A549 (cell line): ENCODE measurements at regions not wholly inside any gene's neighbourhood (a gene's known extent, or its start where the extent isn't known, plus 50 kb on each side); places are given as distances from the start of the nearest gene placed in this dataset.

ENCODE experiments used
- ATAC-seq, 2 experiments: fragments of 200-7000 bp in 1 of 2; fragments of >200 bp in 1 of 2; cut with Nextera tagmentation in 1 of 2; cut with Tn5 transposase in 1 of 2; 3 replicates each; pipeline versions ENCODE4 v1.8.0 to v1.9.1; 2018 to 2020; ENCODE audit warnings: mild to moderate bottlenecking in 1 of 2, moderate library complexity in 1 of 2
- CTCF ChIA-PET: fragments of 300-600 bp; sonication (Branson Sonifier 250); formaldehyde crosslinking; extraction: SDS; loops from one replicate; lab custom pipeline; 2021; ENCODE audit warnings: antibody characterized with exemption, inconsistent platforms; lab: Yijun Ruan, JAX
- POLR2A ChIA-PET: fragments of 350-600 bp; formaldehyde crosslinking; extraction: SDS; loops from one replicate; lab custom pipeline; 2021; ENCODE audit warnings: antibody characterized with exemption, inconsistent platforms; lab: Yijun Ruan, JAX
- DNase-seq, 2 experiments: peaks; one replicate each; pipeline versions ENCODE4 v3.0.0 to v3.0.0-alpha.2; 2011 to 2016; ENCODE audit warnings: low read depth in 1 of 2, low spot score in 1 of 2
- FAIRE-seq: peaks from 2 replicates; lab custom pipeline; 2011; peaks lifted over from hg19 to GRCh38; lab: Jason Lieb, UNC
- H3K27ac ChIP-seq, 2 experiments: fragments of >200 bp; sonication (Bioruptor Twin); formaldehyde crosslinking; 3 replicates each; pipeline ENCODE4 v1.5.1; 2016 to 2017
- H3K4me1 ChIP-seq: fragments of >200 bp; sonication (Bioruptor Twin); formaldehyde crosslinking; 3 replicates; pipeline ENCODE4 v1.6.1; 2016
- H3K4me2 ChIP-seq: fragments of >200 bp; sonication (Bioruptor Twin); formaldehyde crosslinking; 3 replicates; pipeline ENCODE4 v1.6.1; 2016
- H3K4me3 ChIP-seq: fragments of >200 bp; sonication (Bioruptor Twin); formaldehyde crosslinking; 3 replicates; pipeline ENCODE4 v1.5.1; 2016
- H3K9me3 ChIP-seq: fragments of >200 bp; sonication (Bioruptor Twin); formaldehyde crosslinking; 3 replicates; pipeline ENCODE4 v1.6.1; 2016
- ATOH8 ChIP-seq: fragments of 250-450 bp; sonication (Bioruptor Pico); IDR thresholded peaks from 2 replicates; pipeline ENCODE4 v1.5.0; 2020; ENCODE audit warnings: low read depth, mild to moderate bottlenecking, moderate library complexity
- BCL3 ChIP-seq: fragments of >200 bp; sonication (Bioruptor Twin); formaldehyde crosslinking; IDR thresholded peaks from 3 replicates; pipeline ENCODE4 v1.6.1; 2016
- BHLHE40 ChIP-seq: IDR thresholded peaks from 2 replicates; pipeline ENCODE4 v1.6.1; 2012; ENCODE audit warnings: low read depth, low read length, inconsistent platforms
- CBX8 ChIP-seq: fragments of 200-600 bp; sonication (generic); IDR thresholded peaks from 2 replicates; pipeline ENCODE4 v1.6.1; 2016
- CHD2 ChIP-seq: fragments of 150-350 bp; IDR thresholded peaks from 2 replicates; pipeline ENCODE4 v1.6.1; 2014; ENCODE audit warnings: low read length; ENCODE audit not compliant: partially characterized antibody
- CTCF ChIP-seq: fragments of >200 bp; sonication (Bioruptor Twin); formaldehyde crosslinking; IDR thresholded peaks from 3 replicates; pipeline ENCODE4 v1.5.1; 2016
- EP300 ChIP-seq, 2 experiments: fragments of >200 bp; sonication (Bioruptor Twin); formaldehyde crosslinking; IDR thresholded peaks; 2 replicates in 1 of 2; 3 replicates in 1 of 2; pipeline ENCODE4 v1.6.1; 2016 to 2017
- ESRRA ChIP-seq: fragments of 150-350 bp; IDR thresholded peaks from 2 replicates; pipeline ENCODE4 v1.6.1; 2014; ENCODE audit warnings: mild to moderate bottlenecking, low read length, borderline replicate concordance
- FOXS1 ChIP-seq: fragments of 250-450 bp; sonication (Bioruptor Pico); IDR thresholded peaks from 2 replicates; pipeline ENCODE4 v1.5.0; 2020; ENCODE audit warnings: mild to moderate bottlenecking, moderate library complexity
- HDAC2 ChIP-seq: fragments of 200-600 bp; sonication (generic); IDR thresholded peaks from 2 replicates; pipeline ENCODE4 v1.6.1; 2016
- HEYL ChIP-seq: fragments of 250-450 bp; sonication (Bioruptor Pico); IDR thresholded peaks from 2 replicates; pipeline ENCODE4 v1.8.0; 2021; ENCODE audit warnings: mild to moderate bottlenecking, moderate library complexity
- HMGXB4 ChIP-seq: fragments of 250-450 bp; sonication (Bioruptor Pico); IDR thresholded peaks from 2 replicates; pipeline ENCODE4 v1.5.0; 2021; ENCODE audit warnings: mild to moderate bottlenecking, moderate library complexity, borderline replicate concordance
- HOXA7 ChIP-seq: fragments of 250-450 bp; sonication (Bioruptor Pico); IDR thresholded peaks from 2 replicates; pipeline ENCODE4 v1.5.0; 2020; ENCODE audit warnings: mild to moderate bottlenecking, moderate library complexity
- JUNB ChIP-seq: fragments of >200 bp; sonication (Bioruptor Twin); formaldehyde crosslinking; IDR thresholded peaks from 2 replicates; pipeline ENCODE4 v1.6.1; 2016
- KDM5A ChIP-seq: fragments of 200-600 bp; sonication (generic); IDR thresholded peaks from 2 replicates; pipeline ENCODE4 v1.6.1; 2016; ENCODE audit warnings: antibody characterized with exemption, mild to moderate bottlenecking
- MYC ChIP-seq: IDR thresholded peaks from 2 replicates; pipeline ENCODE4 v1.6.1; 2012; ENCODE audit warnings: mild to moderate bottlenecking, inconsistent platforms, low read length, improper control_type of control experiment, borderline replicate concordance
- NFE2L2 ChIP-seq: fragments of 150-350 bp; conservative IDR thresholded peaks from 2 replicates; pipeline ENCODE4 v1.6.1; 2014; ENCODE audit warnings: low read length
- PBX3 ChIP-seq: IDR thresholded peaks from 2 replicates; pipeline ENCODE4 v1.6.1; 2012
- TFCP2L1 ChIP-seq: fragments of 250-450 bp; sonication (Bioruptor Pico); IDR thresholded peaks from 2 replicates; pipeline ENCODE4 v1.5.0; 2021; ENCODE audit warnings: mild to moderate bottlenecking
- TP53 ChIP-seq: fragments of 250-450 bp; sonication (Bioruptor Pico); IDR thresholded peaks from 2 replicates; pipeline ENCODE4 v1.5.0; 2021; ENCODE audit warnings: mild to moderate bottlenecking, moderate library complexity
- ZFP36 ChIP-seq: fragments of 450-650 bp; IDR thresholded peaks from 2 replicates; pipeline ENCODE4 v1.6.1; 2014; ENCODE audit warnings: borderline replicate concordance; ENCODE audit not compliant: partially characterized antibody
- WGBS: methylation state at CpG from one replicate; pipeline ENCODE4 v1.1.6; 2017; ENCODE audit errors: missing lambda C conversion rate; 5-methylcytosine and 5-hydroxymethylcytosine counted together

GRCh38 chr2:219976871-219977270 lies 349.4 kb downstream of the SLC4A3 start:
- Histone ChIP-seq H3K9me3 (no peaks in the 10 kb centered on the region), H3K4me2 (no peak overlapping the region), H3K27ac (no peak overlapping the region), H3K4me3 (no peak overlapping the region), H3K4me1 (no peaks in the 10 kb centered on the region)
- TF ChIP-seq HEYL (no peak), TFCP2L1 (CRISPR knock-in tag) (no peak), PBX3 (no peak), ZFP36 (no peak), CBX8 (no peak), CHD2 (no peak), BHLHE40 (no peak), JUNB (no peak), CTCF (no peak), KDM5A (no peak), TP53 (CRISPR knock-in tag) (no peak), BCL3 (no peak), MYC (no peak), HDAC2 (no peak), FOXS1 (CRISPR knock-in tag) (no peak), ESRRA (no peak)
- ATAC-seq (no peak), FAIRE-seq (no peak), DNase-seq (no peak)
- POLR2A ChIA-PET = no interaction called here
- 37% methylated on average over 2 of the region's 2 CpGs for WGBS
- CTCF ChIA-PET = no interaction called here

- H3K4me1 ChIP-seq = no peaks in the 10 kb centered on the region
- no peak overlapping the region for H3K4me3 ChIP-seq
- no peak overlapping the region for H3K4me2 ChIP-seq
- H3K27ac ChIP-seq = no peak overlapping the region
- ATAC-seq = no peak
- 42% methylated on average over 2 of the region's 2 CpGs for WGBS
- H3K9me3 ChIP-seq = no peaks in the 10 kb centered on the region
- POLR2A ChIA-PET = no interaction called here
- TF ChIP-seq NFE2L2 (no peak), PBX3 (no peak), ESRRA (no peak), ATOH8 (no peak), HMGXB4 (CRISPR knock-in tag) (no peak), EP300 (IDR thresholded peaks at IDR 0.05) (no peak), HOXA7 (CRISPR knock-in tag) (no peak)
- TF ChIP-seq, all 56 proteins: peak for 0
- FAIRE-seq = no peak
- CTCF ChIA-PET = no interaction called here
- DNase-seq = no peak
These were observed 353.2 kb downstream of the SLC4A3 start for GRCh38 chr2:219980638-219981037.
